Gastrocnemius medialis (tissue), 4 donors: ENCODE measurements at regions not wholly inside any gene's neighbourhood (a gene's known extent, or its start where the extent isn't known, plus 50 kb on each side); places are given as distances from the start of the nearest gene placed in this dataset.

Experiments used
- ATAC-seq, 2 donors: fragments of 150-250 bp; one replicate each; pipeline ENCODE4 v1.9.1; 2016
- DNase-seq, 2 donors: peaks; one replicate each; pipeline ENCODE4 v3.0.0-alpha.2; 2019
- H3K27ac ChIP-seq, 4 donors: fragments of 200-600 bp; sonication (generic); 1 replicate in 1 of 4; 2 replicates in 3 of 4; pipeline ENCODE4 v1.5.1; 2016 to 2018; ENCODE audit warnings: mild to moderate bottlenecking in 2 of 4, moderate library complexity in 1 of 4
- H3K27me3 ChIP-seq, 3 donors: fragments of 200-600 bp; sonication (generic) in 2 of 3; 1 replicate in 1 of 3; 2 replicates in 2 of 3; pipeline versions ENCODE4 v1.5.1 to v1.6.0; 2016 to 2019; ENCODE audit warnings: mild to moderate bottlenecking in 1 of 3, moderate library complexity in 1 of 3
- H3K36me3 ChIP-seq, 2 donors: fragments of 200-600 bp; sonication (generic) in 1 of 2; one replicate each; pipeline ENCODE4 v1.5.1; 2017 to 2018
- H3K4me1 ChIP-seq, 2 donors: fragments of 200-600 bp; sonication (generic) in 1 of 2; one replicate each; pipeline ENCODE4 v1.5.1; 2016 to 2017; ENCODE audit warnings: mild to moderate bottlenecking in 2 of 2
- H3K4me3 ChIP-seq, 4 donors: fragments of 200-600 bp; sonication (generic) in 3 of 4; 1 replicate in 1 of 4; 2 replicates in 3 of 4; pipeline ENCODE4 v1.5.1; 2016 to 2019; ENCODE audit warnings: mild to moderate bottlenecking in 2 of 4
- H3K9me3 ChIP-seq, 3 donors: fragments of 200-600 bp; sonication (generic) in 2 of 3; 1 replicate in 1 of 3; 2 replicates in 2 of 3; pipeline ENCODE4 v1.5.1; 2016 to 2019
- POLR2A ChIP-seq, 2 donors: fragments of 450-650 bp; IDR thresholded peaks; one replicate each; pipeline ENCODE4 v1.6.1; 2017; ENCODE audit warnings: antibody characterized with exemption in 2 of 2, mild to moderate bottlenecking in 2 of 2, moderate library complexity in 2 of 2
- in situ Hi-C, 4 donors: fragments of 200-750 bp; cut with MboI; loops; one replicate each; pipeline versions ENCODE4 v1.15.0 to v1.8.0; 2017; ENCODE audit warnings: low sequenced_read_pairs in 4 of 4
- intact Hi-C: fragments of 100-400 bp; cut with DNase I; formaldehyde crosslinking; loops from one replicate; pipeline ENCODE4 v1.15.1; 2023; ENCODE audit warnings: low total_unique reads
- TF ChIP-seq, protein P1 (sequence below), 5 experiments: fragments of 450-650 bp in 3 of 5; fragments of 200-600 bp in 2 of 5; sonication (generic) in 2 of 5; IDR thresholded peaks in 4 of 5; conservative IDR thresholded peaks in 1 of 5; 1 replicate in 4 of 5; 2 replicates in 1 of 5; pipeline ENCODE4 v1.5.1; 2016 to 2019; ENCODE audit warnings: antibody characterized with exemption in 5 of 5, mild to moderate bottlenecking in 3 of 5, moderate library complexity in 3 of 5

DNA sequence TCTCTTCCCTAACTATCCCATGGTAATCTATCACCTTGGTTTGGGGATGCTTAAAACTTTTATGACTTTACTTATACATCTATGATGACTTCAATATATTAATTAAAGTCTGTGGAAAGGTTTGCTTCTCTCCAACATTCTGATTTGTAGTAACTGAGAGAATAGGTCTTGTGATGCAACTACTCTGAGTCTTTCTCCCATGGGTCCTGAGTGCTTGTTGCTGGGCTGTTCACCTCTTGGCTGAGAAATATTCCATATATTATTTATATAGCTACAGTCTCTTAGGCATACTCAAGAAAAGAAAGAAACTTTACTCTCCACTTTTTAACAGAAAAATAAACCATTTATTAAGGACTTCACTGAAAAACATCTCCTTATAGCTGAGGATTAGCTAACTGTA is 119.3 kb upstream of the PLPPR5 start:
- no peak for TF ChIP-seq POLR2A (IDR thresholded peaks at IDR 0.05)
- TF ChIP-seq, protein P1, sequence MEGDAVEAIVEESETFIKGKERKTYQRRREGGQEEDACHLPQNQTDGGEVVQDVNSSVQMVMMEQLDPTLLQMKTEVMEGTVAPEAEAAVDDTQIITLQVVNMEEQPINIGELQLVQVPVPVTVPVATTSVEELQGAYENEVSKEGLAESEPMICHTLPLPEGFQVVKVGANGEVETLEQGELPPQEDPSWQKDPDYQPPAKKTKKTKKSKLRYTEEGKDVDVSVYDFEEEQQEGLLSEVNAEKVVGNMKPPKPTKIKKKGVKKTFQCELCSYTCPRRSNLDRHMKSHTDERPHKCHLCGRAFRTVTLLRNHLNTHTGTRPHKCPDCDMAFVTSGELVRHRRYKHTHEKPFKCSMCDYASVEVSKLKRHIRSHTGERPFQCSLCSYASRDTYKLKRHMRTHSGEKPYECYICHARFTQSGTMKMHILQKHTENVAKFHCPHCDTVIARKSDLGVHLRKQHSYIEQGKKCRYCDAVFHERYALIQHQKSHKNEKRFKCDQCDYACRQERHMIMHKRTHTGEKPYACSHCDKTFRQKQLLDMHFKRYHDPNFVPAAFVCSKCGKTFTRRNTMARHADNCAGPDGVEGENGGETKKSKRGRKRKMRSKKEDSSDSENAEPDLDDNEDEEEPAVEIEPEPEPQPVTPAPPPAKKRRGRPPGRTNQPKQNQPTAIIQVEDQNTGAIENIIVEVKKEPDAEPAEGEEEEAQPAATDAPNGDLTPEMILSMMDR (IDR thresholded peaks at IDR 0.05 in 4 of 5, conservative IDR thresholded peaks at IDR 0.05 in 1 of 5): no peak
- Histone ChIP-seq H3K27ac (no peak overlapping the region), H3K4me3 (no peak overlapping the region), H3K27me3 (no peaks in the 10 kb centered on the region), H3K9me3 (no peaks in the 10 kb centered on the region), H3K4me1 (no peaks in the 10 kb centered on the region), H3K36me3 (no peaks in the 10 kb centered on the region)
- ATAC-seq: no peak
- DNase-seq: no peak
- intact Hi-C loops (no loop called here), in situ Hi-C loops (no loop called here)

DNA sequence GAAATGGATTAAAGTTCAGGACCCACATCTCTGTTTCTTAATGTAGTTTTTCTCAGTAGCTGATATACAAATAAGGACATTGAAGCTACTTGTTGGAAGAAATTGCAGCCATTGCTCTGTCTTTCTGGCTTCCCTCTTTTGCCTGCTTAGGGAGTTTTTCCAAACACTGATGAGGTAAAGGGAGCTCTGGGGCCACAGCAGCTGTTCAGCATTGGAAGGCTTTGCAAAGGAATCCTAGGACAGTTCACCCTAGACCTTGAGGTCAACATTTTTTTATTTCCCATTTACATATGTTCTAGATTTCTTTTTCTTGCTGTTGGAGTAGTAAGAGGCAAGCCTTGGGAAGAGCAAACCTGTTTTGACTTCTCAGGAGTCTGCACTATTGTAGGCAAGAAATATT is 126.9 kb upstream of the PLPPR5 start:
- no peaks in the 10 kb centered on the region for H3K27me3 ChIP-seq
- in situ Hi-C loops (no loop called here), intact Hi-C loops (no loop called here)
- H3K4me1 ChIP-seq: no peaks in the 10 kb centered on the region
- ATAC-seq (no peak), DNase-seq (no peak)
- H3K27ac ChIP-seq: no peak overlapping the region
- TF ChIP-seq, protein P1 (IDR thresholded peaks at IDR 0.05 in 4 of 5, conservative IDR thresholded peaks at IDR 0.05 in 1 of 5): no peak
- TF ChIP-seq POLR2A (IDR thresholded peaks at IDR 0.05): no peak
- no peak overlapping the region for H3K4me3 ChIP-seq
- no peaks in the 10 kb centered on the region for H3K9me3 ChIP-seq
- no peaks in the 10 kb centered on the region for H3K36me3 ChIP-seq

DNA sequence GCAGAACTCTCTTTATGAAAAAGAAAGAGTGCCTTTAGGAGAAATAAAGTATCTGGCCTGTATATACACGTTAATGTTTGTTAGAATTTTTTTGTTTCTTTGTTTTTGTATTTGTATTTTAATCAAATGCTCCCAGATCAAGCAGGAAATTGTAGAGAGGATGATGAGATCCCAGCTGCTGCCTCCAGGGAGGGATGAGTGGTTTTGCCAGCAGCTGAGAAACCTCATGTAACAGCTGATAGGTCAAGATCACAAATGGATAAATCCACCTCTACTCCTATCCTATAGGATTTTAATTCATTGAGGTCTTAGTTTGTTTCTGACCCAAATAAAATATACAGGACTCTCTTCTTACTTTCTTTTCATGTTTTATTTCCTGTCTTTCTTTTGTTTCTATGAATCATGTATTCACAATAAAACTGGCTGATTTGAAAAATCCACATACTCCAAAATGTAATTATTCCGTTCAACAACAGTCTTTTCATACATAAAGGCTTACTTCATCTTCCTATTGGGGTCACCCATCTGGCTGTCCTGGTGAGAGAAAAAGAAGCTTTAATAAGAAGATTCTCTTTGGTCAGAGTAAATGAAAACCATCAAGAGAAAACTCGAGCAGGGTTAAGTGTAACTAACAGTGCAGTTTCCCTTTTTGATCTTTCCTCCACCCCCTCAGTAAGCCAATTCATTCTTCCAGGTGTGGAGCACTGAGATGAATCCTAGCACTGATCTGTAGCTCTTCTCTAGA is 129.3 kb upstream of the PLPPR5 start:
- in situ Hi-C loops: no loop called here

DNA sequence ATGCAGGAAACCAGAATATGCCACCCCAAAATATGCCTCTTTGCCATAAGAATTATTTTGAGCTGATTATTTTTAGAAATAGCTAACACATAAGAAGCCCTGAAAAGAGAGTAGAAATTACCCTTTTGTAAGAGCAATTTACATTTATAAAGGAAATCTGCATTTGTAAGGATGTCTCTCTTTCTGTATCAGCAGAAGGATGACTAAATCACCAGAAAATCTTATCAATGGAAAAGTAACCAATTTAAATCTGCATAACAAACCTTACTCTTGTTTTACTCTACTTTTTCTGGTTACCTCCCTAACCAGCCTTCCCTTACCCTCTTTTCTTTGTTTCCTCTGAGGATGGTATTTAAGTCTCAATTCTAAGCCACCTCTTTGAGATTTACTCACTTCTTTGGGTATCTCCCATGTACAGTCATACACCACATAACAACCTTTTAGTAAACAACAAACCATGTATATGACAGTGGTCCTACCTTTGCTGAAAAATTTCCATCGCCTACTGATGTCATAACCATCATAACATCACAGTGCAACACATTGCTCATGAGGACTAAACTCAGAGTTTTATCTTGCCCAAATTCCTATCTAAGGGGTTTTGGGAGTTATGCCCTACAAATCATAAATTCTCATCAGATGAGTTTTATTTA is 126.6 kb upstream of the PLPPR4 start:
- no peak overlapping the region for H3K4me3 ChIP-seq
- TF ChIP-seq POLR2A (IDR thresholded peaks at IDR 0.05): no peak
- TF ChIP-seq, protein P1 (IDR thresholded peaks at IDR 0.05 in 4 of 5, conservative IDR thresholded peaks at IDR 0.05 in 1 of 5): no peak
- no peaks in the 10 kb centered on the region for H3K9me3 ChIP-seq
- in situ Hi-C loops: no loop called here
- no peak overlapping the region for H3K27ac ChIP-seq
- H3K36me3 ChIP-seq: no peaks in the 10 kb centered on the region
- DNase-seq (no peak), ATAC-seq (no peak)
- no peaks in the 10 kb centered on the region for H3K27me3 ChIP-seq
- intact Hi-C loops: no loop called here
- H3K4me1 ChIP-seq: no peaks in the 10 kb centered on the region

More for the DNA sequence above, 129.3 kb upstream of the PLPPR5 start:
- TF ChIP-seq POLR2A (IDR thresholded peaks at IDR 0.05): no peak
- TF ChIP-seq, protein P1 (IDR thresholded peaks at IDR 0.05 in 4 of 5, conservative IDR thresholded peaks at IDR 0.05 in 1 of 5): no peak
- Histone ChIP-seq H3K4me1 (no peaks in the 10 kb centered on the region), H3K9me3 (no peaks in the 10 kb centered on the region), H3K4me3 (no peak overlapping the region), H3K27ac (no peak overlapping the region), H3K27me3 (no peaks in the 10 kb centered on the region), H3K36me3 (no peaks in the 10 kb centered on the region)
- no peak for ATAC-seq
- intact Hi-C loops: no loop called here
- no peak for DNase-seq
